OCI-LY7 (cell line): ENCODE measurements at regions not wholly inside any gene's neighbourhood (a gene's known extent, or its start where the extent isn't known, plus 50 kb on each side); places are given as distances from the start of the nearest gene placed in this dataset.

Experiments used
- BruUV-seq: library from RNA; stranded (reverse); fragments of 400-500 nt; replicated peaks from 2 replicates; lab custom pipeline; 2021; lab: Mats Ljungman, UMichigan
- CTCF ChIA-PET: fragments of 300-600 bp; sonication (Branson Sonifier 250); formaldehyde crosslinking; loops from one replicate; lab custom pipeline; 2022; ENCODE audit warnings: antibody characterized with exemption; ENCODE audit not compliant: unreplicated experiment; lab: Charles Lee
- POLR2A ChIA-PET: fragments of 300-600 bp; sonication (Branson Sonifier 250); formaldehyde crosslinking; loops from one replicate; lab custom pipeline; 2022; ENCODE audit warnings: antibody characterized with exemption; lab: Charles Lee
- DNase-seq: peaks from one replicate; pipeline ENCODE4 v3.0.0-alpha.2; 2015; ENCODE audit warnings: low spot score
- H2AFZ ChIP-seq: fragments of 200-600 bp; sonication (generic), shearing (Covaris generic); 2 replicates; pipeline ENCODE4 v1.6.1; 2014; ENCODE audit warnings: mild to moderate bottlenecking, antibody characterized with exemption, low read length, moderate library complexity
- H3K27ac ChIP-seq: fragments of 200-600 bp; sonication (generic); 2 replicates; pipeline ENCODE4 v1.5.1; 2014; ENCODE audit warnings: mixed run types, low read depth, mild to moderate bottlenecking, moderate library complexity, low read length, inconsistent platforms; ENCODE audit not compliant: poor library complexity, severe bottlenecking
- H3K36me3 ChIP-seq: fragments of 200-600 bp; sonication (generic); 2 replicates; pipeline ENCODE4 v1.6.1; 2014; ENCODE audit warnings: mild to moderate bottlenecking, antibody characterized with exemption, low read length, moderate library complexity, mixed read lengths; ENCODE audit not compliant: insufficient read depth
- H3K4me1 ChIP-seq: fragments of 200-600 bp; sonication (generic); 2 replicates; pipeline ENCODE4 v1.5.1; 2014; ENCODE audit warnings: mild to moderate bottlenecking, low read length; ENCODE audit not compliant: insufficient read depth, poor library complexity, severe bottlenecking
- H3K4me2 ChIP-seq: fragments of 200-600 bp; sonication (generic); 2 replicates; pipeline ENCODE4 v1.6.1; 2014; ENCODE audit warnings: mild to moderate bottlenecking, low read length
- H3K4me3 ChIP-seq: fragments of 200-600 bp; sonication (generic); 2 replicates; pipeline ENCODE4 v1.5.1; 2014; ENCODE audit warnings: mild to moderate bottlenecking, low read depth, low read length; ENCODE audit not compliant: poor library complexity, severe bottlenecking
- H3K79me2 ChIP-seq: fragments of 200-600 bp; sonication (generic); 2 replicates; pipeline ENCODE4 v1.6.1; 2016; ENCODE audit warnings: low read depth, mild to moderate bottlenecking, low read length, moderate library complexity, mixed read lengths; ENCODE audit not compliant: insufficient read depth
- H3K9me2 ChIP-seq: fragments of 200-600 bp; sonication (generic); 2 replicates; pipeline ENCODE4 v1.6.1; 2016; ENCODE audit warnings: mild to moderate bottlenecking, low read length, mixed read lengths; ENCODE audit not compliant: insufficient read depth
- H3K9me3 ChIP-seq: fragments of 200-600 bp; sonication (generic); 2 replicates; pipeline ENCODE4 v1.6.1; 2014; ENCODE audit warnings: mild to moderate bottlenecking, mixed run types, low read length, mixed read lengths
- H4K20me1 ChIP-seq: fragments of 200-600 bp; sonication (generic); 2 replicates; pipeline ENCODE4 v1.6.1; 2014; ENCODE audit warnings: mild to moderate bottlenecking, antibody characterized with exemption, low read length, moderate library complexity, mixed read lengths; ENCODE audit not compliant: insufficient read depth
- EZH2phosphoT487 ChIP-seq: fragments of 200-600 bp; sonication (generic); IDR thresholded peaks from 2 replicates; pipeline ENCODE4 v1.6.1; 2018; ENCODE audit warnings: low read depth, borderline replicate concordance, mild to moderate bottlenecking, mixed run types, antibody characterized with exemption, low read length, moderate library complexity, mixed read lengths
- intact Hi-C: fragments of 100-400 bp; cut with micrococcal nuclease; formaldehyde crosslinking; loops from one replicate; pipeline ENCODE4 v1.10.0; 2022; ENCODE audit not compliant: unreplicated experiment
- TF ChIP-seq, protein P1 (sequence below): fragments of 200-600 bp; sonication (generic); conservative IDR thresholded peaks from 2 replicates; pipeline ENCODE4 v1.5.1; 2014; ENCODE audit warnings: mild to moderate bottlenecking, antibody characterized with exemption, low read length, moderate library complexity, mixed read lengths

DNA sequence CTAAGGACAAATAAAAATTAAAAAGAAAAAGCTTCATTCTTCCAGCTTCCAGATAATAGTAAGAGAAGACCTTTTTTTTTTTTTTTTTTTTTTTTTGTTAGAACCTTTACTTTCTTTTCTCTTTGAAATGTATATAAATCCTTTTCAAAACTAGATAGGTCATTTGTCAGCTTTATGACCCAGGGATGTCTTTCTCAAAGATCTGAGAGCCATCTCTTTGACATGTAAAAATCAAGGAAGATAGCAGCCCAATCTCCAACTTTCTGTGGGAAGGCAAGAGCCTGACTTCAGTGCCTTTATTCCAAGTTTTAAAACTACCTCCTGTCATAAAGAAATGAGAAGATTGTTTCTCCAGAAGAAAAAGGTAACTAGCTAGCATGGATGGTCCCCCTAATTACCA lies 203.3 kb upstream of the LRFN5 start:
- DNase-seq, result no peak
- H3K36me3 ChIP-seq, result no peaks in the 10 kb centered on the region
- POLR2A ChIA-PET, result interaction anchor here (0.6 to 0.7 kb wide), 2 partner anchors 33 to 59 kb away, joined by 3 to 8 read pairs; no protein-coding TSS in a partner anchor
- TF ChIP-seq EZH2phosphoT487, result no peak
- TF ChIP-seq, protein P1, sequence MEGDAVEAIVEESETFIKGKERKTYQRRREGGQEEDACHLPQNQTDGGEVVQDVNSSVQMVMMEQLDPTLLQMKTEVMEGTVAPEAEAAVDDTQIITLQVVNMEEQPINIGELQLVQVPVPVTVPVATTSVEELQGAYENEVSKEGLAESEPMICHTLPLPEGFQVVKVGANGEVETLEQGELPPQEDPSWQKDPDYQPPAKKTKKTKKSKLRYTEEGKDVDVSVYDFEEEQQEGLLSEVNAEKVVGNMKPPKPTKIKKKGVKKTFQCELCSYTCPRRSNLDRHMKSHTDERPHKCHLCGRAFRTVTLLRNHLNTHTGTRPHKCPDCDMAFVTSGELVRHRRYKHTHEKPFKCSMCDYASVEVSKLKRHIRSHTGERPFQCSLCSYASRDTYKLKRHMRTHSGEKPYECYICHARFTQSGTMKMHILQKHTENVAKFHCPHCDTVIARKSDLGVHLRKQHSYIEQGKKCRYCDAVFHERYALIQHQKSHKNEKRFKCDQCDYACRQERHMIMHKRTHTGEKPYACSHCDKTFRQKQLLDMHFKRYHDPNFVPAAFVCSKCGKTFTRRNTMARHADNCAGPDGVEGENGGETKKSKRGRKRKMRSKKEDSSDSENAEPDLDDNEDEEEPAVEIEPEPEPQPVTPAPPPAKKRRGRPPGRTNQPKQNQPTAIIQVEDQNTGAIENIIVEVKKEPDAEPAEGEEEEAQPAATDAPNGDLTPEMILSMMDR, result no peak
- H3K4me3 ChIP-seq, result no peak overlapping the region
- no TSS peak for BruUV-seq
- no peak overlapping the region for H2AFZ ChIP-seq
- H3K4me2 ChIP-seq, result no peak overlapping the region
- CTCF ChIA-PET, result no interaction called here
- H3K9me2 ChIP-seq, result no peaks in the 10 kb centered on the region
- H3K4me1 ChIP-seq, result no peaks in the 10 kb centered on the region
- H4K20me1 ChIP-seq, result no peaks in the 10 kb centered on the region
- H3K9me3 ChIP-seq, result no peaks in the 10 kb centered on the region
- H3K27ac ChIP-seq, result no peak overlapping the region
- intact Hi-C loops, result no loop called here
- H3K79me2 ChIP-seq, result no peaks in the 10 kb centered on the region

DNA sequence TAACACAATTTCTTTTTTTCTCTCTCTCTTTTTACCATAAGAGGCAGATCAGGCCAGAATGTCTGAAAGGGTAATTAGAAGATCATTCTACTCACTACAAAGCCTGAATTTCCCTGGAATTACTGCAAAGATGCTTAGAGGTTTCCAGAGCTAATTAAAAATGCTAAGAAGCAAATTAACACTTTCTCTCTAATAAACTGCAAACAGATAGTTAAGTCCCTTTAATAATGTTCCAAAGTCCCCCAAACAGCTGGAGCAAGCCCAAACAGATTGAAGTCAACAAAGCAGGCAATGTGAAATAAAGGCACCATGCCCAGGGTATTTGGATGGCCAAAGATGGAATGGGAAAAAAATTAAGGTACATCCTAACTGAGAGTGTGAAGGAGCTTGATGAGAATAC lies 208.8 kb upstream of the LRFN5 start:
- POLR2A ChIA-PET, result no interaction called here

DNA sequence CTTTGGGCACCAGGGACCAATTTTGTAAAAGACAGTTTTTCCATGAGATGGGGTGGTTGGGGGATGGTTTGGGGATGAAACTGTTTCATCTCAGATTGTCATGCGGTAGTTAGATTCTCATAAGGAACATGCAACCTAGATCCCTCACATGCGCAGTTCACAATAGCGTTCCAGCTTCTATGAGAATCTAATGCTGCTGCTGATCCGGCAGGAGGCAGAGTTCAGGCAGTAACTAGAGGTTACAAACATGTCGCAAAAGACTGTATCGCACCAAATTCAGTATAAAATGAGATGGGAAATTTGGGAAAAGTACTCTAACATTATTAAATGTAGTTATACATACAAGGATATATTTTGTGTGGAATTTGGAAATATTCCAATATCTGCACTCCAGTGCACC lies 213.2 kb upstream of the LRFN5 start:
- H4K20me1 ChIP-seq, result no peaks in the 10 kb centered on the region
- H3K4me3 ChIP-seq, result no peak overlapping the region
- TF ChIP-seq, protein P1, result no peak
- TF ChIP-seq EZH2phosphoT487, result no peak
- no peaks in the 10 kb centered on the region for H3K9me2 ChIP-seq
- intact Hi-C loops, result no loop called here
- no peaks in the 10 kb centered on the region for H3K4me1 ChIP-seq
- H3K9me3 ChIP-seq, result no peaks in the 10 kb centered on the region
- no peaks in the 10 kb centered on the region for H3K36me3 ChIP-seq
- no peaks in the 10 kb centered on the region for H3K79me2 ChIP-seq
- no peak overlapping the region for H2AFZ ChIP-seq
- H3K4me2 ChIP-seq, result no peak overlapping the region
- DNase-seq, result no peak
- no peak overlapping the region for H3K27ac ChIP-seq
- CTCF ChIA-PET, result no interaction called here
- BruUV-seq, result no TSS peak
- POLR2A ChIA-PET, result interaction anchor here (0.6 to 1.6 kb wide), 3 partner anchors 13 to 62 kb away, joined by 3 read pairs; no protein-coding TSS in a partner anchor

More for the DNA sequence above, 208.8 kb upstream of the LRFN5 start:
- Histone ChIP-seq H3K9me2 (no peaks in the 10 kb centered on the region), H2AFZ (no peak overlapping the region), H3K4me2 (no peak overlapping the region), H4K20me1 (no peaks in the 10 kb centered on the region), H3K27ac (no peak overlapping the region), H3K4me1 (no peaks in the 10 kb centered on the region), H3K4me3 (no peak overlapping the region), H3K9me3 (no peaks in the 10 kb centered on the region), H3K79me2 (no peaks in the 10 kb centered on the region), H3K36me3 (no peaks in the 10 kb centered on the region)
- CTCF ChIA-PET, result no interaction called here
- intact Hi-C loops, result no loop called here
- no TSS peak for BruUV-seq
- no peak for DNase-seq
- TF ChIP-seq EZH2phosphoT487, result no peak
- TF ChIP-seq, protein P1, result no peak
